ENCODE measurements at regions not wholly inside any gene's neighbourhood (a gene's known extent, or its start where the extent isn't known, plus 50 kb on each side); places are given as distances from the start of the nearest gene placed in this dataset.

DNA sequence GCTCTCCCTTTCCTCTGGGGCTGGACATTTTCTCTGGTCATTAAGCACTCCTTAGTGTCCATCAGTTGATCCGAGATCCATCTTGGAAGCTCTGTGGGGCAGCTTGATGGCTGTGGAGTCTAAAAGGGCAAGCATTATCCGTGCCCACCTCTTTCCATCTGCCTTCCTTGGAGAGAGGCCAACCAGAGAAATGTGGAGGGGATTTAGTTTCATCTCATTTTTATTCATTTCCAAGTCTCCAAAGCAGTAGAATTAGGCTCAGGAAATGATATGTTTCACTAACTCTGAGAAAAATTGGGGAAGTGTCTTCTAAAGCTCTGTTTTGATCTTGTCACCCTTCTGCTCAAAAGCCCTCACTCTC, 95.9 kb upstream of the KLHL25 start:
- no peak for DNase-seq

DNA sequence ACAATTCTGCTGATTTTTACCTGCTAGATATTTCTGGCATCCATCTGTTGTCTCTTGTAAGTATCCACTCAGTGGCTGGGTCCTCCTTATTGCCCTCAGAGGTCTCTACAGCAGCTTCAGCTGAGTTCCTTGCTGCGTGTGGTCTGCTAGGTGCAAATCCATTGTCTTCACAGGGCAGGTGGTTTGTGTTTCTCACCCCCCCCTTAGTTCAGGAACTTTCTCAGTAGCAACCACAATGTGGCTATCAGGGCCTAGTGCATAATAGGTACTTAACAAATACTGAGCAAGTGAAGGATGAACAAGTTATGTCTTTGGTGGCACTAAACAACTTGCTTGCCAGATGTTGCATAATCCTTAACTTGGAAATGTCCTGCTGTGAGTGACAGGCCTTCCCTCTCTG, 96.7 kb upstream of the KLHL25 start:
- no peak for DNase-seq

DNA sequence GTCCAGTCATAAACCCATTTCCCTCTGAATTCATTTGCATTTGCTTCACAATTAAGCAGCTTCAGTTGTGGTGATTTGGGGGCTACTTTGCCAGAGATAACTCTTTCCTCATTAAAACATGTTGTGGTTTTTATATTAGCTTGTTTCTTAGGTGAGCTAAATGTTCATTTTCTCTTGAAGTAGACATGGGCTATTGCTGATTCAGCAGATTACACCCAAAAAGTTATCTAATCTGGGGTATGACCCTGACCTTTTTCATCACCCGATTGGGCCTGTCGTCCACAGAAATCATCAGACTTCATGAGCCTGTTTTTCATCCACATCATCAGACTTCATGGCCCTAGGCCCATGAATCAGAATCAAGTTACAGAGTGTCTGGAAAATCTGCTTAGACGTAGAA, 97.5 kb upstream of the KLHL25 start:
- DNase-seq = no peak

DNA sequence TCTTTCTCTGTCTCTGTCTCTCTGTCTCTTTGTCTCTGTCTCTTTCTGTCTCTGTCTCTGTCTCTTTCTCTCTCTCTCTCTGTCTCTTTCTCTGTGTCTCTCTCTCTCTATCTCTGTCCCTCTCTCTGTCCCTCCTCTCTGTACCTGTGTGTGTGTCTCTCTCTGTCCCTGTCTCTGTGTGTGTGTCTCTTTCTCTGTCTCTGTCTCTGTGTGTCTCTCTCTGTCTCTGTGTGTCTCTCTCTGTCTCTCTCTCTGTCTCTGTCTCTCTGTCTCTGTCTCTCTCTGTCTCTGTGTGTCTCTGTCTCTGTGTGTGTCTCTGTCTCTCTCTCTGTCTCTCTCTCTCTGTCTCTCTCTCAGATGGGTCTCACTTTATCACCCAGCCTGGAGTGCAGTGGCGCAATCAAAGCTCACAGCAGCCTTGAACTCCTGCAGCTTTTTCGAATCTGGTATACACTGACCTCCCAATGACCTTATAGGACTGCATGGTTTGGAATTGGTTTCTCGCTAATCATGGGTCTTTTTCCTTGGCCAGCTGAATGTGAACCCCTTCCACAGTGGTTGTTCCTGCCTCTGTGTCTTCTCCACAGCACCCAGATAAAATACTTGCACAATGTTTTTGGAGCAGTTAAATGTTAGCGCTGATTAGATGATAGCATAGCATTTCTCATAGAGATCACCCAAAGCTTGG, 102.6 kb upstream of the KLHL25 start:
- peak; percentile 20 for DNase-seq

DNA sequence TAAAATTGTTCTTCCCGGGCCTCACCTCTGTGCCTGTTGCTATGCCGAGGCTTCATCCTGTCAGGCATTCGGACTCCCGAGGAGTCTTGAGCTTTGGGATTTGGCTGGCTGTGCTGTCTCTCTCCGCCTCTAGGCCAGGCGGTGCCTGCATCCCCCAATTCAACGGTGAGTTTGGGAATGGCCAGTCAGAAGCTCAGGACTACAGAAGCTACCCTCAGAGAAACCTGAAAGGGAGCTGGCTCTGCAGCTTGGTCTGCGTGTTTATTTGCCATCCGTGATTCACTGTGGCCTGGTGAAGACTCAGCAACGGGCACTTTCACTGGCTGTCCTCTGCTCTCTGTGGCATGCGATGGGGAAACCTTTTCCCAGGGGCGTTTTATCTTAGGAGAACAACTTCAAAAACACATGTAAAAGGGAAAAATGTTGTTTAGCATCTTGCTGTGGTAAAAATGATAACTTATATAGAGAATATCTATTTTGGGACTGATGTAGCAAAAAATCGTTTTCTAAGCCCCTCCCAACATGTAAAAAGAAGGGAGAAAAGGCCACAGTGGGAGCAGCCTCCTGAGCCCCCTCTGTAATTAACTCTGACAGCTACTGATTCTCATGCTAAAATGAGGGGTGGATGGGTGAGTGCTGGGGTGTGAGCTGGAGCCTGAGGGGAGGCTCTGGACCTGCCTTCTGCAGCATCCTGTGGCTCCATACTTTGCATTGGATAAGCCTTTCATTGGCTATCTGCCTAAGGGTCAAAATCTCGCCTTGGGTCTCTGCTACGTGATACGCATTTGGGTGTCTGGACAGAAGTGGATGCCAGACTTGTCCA, 103.4 kb upstream of the KLHL25 start:
- DNase-seq = peak; percentile 20

DNA sequence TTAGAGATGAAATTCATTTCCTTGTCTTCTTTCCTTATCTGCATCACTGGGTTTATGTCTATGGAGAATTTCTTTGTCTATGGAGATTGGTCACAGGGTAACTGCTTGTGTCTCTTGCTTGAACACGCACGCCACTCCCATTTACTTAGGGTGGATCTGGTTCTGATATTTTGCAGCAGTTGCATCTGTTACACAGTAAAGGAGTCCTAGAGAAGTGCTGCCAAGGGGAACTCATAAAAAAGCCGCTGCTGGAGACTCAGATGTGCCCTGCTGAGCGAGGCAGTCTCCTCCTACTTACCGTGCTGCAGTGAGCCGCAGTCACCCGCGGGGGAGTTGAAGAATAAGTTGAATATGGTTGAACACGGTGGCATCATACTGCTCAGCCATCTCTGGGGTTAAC, 105.2 kb upstream of the KLHL25 start:
- no peak for DNase-seq

DNA sequence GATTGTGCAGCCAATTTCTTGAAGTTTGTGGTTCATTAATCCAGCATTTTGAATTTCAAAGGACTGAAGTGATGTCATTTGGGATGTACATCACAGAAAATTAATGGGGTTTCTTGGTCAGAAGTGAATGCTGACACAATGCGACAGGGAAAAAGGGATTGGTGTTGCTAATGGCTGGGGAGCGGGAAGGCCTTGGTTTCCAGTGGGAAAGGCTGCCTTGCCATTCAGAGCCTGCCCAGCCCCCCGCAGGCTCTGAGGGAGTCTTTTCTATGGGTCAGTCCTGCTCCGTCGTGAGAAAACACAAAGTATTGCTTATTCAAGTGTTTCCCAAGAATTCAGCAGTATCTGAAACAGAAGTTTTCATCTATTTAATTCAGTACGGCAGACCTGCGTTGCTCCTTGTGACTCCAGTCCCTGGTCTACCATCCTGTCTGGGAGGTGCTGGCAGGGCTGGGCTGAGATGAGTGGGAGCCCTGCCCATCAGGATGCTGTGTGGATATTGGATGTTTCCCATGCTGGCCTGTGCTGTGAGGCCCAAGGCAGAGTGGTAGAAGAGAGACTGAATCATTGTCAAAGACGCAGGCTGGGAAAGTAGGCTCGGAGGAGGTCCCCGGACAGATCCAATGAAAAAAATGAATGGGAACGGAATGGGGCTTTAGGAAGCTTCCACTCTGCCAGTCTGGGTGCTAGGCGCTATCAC, 111.2 kb upstream of the KLHL25 start:
- DNase-seq = no peak

DNA sequence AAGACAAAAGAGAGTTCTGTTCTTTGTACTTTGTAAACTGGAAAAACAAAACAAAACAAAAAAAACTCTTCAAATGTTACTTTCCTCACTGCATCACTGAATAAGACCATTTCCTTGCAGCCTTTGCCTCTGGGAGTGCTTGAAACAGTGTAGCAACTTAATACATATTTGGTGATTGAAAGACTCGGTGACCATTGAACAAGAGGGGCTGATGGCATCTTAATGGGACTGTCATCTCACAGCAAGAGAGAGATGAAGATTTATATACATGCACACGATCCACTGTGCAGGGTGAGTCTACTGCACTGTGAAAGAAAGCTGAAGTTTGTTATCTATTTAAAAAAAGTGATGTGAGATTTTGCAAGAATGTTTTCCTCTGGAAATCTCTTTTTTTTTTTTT, 111.9 kb upstream of the KLHL25 start:
- DNase-seq = no peak

DNA sequence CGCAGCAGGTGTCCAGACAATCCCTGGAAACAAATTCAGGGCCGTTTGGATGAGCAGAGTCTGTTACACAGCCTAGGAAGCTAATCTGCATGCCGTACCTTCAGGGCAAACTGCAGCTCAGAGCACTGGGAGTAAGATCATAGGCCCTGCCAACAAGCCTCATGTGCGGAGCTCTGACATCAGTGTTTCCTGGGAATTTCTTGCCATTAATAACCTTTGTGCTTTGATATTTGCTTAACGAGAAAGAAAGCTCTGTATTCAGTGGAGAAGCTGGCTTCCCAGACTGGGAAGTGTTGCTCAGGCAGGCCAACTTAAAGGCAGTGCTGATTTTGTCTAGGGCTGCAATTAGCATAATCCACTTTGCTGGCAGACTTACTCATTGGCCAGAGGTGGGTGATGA, 116.1 kb upstream of the KLHL25 start:
- peak; percentile 45 for DNase-seq

DNA sequence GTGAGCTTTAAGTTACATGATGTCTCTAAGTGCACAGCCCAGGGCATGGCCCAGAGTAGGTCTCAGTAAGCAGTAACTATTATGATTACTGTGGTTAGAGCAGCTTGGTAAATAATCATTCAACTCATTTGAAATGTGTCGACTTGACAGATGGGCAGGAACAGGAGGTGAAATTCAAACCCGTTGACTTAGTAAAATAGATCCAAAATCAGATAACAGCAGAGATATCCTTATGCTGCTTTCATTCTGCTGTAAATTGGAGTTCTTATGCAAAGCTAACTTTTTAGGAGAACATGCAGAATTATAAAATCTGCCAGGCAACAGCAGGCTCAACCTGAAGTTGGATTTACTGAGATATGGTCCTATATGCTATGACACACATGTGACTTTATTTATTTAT, 118.7 kb upstream of the KLHL25 start:
- peak; percentile 37 for DNase-seq

DNA sequence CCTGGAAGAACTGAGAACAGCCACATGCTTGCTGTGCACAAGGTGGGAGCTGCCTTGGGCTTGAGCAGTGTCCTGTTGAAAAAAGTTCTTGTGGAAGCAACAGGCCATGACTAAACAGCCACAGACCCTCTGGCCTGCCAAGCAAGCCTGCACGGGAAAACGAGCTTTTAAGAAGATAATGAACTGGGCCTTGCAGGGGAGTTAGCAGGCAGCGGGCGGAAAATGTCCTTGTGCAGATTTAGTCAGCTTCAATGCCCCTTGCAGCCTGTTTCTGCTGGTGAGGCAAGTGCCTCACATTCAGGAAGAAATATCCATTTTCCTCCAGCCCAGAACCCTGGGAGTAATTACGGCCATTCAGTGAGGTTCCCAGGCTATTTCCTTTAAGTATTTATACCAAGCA, 126.2 kb upstream of the KLHL25 start:
- DNase-seq = no peak

DNA sequence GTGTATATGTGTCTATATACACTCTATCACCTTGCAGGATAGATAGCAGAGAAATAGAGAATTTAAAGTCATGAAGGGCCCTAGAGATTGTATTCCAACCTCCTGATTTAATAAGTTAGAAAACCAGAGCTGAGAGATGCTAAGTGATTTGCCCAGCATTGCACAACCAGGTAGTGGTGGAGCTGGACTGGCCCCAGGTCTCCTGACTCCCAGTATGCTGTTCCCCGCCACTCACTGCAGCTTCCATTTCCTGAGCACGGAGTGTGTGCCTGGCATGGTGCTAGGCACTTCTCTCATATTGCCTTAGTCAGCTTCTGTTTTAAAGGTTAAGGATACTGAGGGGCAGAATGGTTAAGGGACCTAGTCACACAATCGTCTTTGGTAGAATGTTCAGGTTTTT, 129.4 kb upstream of the KLHL25 start:
- DNase-seq = no peak

DNA sequence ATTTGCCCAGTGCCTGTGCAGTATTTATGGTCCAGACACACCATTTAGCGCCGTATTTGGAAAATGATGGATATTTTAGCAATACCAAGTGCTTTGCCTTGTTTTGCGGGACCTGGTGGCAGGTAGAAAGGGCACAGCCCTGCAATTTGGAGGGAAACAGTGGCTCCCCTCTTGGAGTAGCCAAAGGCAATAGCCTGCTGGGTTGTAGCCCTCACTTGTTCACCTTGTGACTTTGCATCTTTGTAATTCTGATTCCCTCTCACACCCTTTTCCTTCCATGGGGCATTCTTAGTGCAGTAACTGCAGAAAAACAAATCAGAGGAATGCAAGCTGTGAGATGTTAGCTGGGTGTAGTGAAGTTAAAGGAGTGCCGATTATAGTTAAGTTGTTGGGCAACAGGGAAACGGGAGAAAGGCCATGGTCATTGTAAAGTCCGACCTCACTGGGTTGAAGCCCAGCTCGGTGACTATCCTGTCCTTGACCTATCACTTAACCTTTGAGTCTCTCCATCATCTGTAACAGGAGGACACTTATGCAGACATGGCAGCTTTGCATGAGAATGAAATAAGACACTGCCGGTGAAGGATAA, 131.0 kb upstream of the KLHL25 start:
- no peak for DNase-seq

DNA sequence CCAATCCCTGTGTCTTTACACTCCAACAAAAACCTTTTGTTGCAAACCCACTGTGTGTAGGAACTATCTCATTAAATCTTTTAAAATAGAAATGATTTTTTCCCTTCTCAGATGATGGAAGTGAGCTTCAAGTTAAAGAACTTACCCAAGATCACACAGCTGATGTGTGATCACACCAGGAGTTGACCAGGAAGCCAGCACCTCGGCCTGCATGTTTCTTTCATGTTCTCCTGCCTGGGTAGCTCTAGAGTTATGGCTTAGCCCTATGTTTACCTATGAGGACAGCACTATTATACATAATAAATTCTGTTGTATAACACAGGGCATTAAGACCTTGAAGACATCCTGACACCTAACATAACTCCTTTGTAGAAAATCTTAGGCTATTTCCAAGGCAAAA, 132.1 kb upstream of the KLHL25 start:
- no peak for DNase-seq

DNA sequence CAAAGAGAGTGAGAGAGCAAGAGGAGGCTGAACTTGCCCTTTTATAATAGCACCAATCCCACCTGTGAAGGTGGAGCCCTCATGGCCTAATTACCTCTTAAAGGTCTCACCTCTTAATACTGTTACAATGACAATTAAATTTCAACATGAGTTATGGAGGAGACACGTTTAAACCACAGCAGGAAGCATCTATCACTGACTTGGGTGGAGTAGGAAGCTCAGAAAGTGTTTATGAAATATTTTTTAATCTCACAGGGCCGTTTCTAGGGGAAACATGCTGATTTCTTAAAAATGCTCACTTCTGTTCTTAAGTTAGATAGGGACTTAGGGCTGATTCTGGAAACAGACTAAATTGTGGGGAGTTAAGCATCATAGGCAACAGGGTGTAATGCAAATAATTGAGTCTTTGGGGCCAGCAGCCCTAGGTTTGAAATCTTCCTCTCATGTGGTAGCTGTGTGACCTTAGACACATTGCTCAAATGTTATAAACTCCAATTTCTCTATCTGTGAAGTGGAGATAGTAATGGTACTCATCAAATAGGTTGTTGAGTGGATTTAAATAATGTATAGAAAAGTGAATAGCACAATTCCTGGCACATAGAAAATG, 133.3 kb upstream of the KLHL25 start:
- no peak for DNase-seq

DNA sequence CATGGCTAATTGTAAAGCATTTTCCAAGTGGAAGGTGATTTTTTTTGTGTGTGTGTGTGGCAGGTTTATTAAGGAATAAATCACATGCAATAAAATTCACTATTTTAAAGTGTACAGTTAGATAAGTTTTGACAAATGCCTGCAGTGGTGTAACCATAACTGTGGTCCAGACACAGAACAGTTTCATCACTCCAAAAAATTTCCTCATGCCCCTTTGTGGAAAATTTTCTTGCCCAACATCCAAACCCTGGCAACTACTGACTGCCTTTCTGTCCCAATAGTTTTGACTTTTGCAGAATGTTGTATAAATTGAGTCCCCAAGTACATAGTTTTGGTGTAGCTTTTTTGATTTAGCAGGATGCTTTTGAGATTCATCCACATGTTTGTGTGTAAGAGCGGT, 135.1 kb upstream of the KLHL25 start:
- no peak for DNase-seq

DNA sequence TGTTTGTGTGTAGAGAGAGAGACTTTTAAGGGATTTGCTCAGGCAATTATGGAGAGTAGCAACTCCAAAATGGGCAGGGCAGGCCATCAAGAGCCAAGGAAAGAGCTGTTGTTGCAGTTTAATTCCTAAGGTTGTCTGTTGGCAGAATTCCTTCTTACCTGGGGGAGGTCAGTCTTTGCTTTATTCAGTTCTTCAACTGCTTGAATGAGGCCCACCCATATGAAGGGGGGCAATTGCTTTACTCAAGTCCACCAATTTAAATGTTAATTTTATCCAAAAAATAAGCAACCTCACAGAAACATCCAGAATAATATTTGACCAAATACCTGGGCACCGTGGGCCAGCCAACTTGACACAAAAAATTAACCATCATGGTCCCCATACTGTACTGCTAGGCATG, 137.7 kb upstream of the KLHL25 start:
- no peak for DNase-seq

DNA sequence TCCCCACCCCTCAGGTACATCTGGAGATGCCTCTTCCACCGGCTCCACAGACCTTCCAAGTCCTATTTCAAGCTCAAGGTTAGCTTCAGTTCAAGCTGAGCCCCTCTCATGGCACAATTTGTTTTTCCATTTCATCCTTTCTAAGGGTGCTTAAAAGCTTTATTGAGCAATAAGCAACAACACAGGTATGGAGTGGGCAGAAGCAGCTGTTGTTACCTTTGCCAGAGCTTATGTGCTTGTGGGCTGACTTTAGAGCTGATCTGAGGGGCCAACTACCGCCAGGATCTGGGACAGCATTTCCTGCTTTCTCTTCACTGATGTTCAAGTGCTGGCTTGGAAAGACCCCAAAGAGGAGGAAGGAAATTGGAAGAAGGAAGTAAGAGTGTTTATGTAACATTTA, 140.0 kb upstream of the KLHL25 start:
- DNase-seq = no peak

DNA sequence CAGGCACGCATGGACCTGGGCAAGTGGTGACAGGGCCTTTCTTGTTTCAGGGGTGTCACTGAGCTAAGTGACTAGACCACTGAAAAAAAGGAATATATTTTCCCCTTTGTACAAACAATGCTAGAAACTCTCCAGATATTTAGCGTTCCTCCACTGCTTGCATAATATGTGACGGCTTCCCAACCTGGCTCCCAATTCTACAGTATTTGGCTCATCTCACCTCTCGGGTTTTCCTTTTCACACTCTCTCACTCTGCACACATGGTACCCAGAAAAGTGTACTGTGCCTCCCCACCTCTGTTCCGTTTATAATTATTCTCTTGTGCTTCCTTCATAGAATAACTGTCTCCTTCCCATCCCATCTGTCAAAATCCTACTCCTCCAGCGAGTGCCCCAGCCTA, 140.5 kb upstream of the KLHL25 start:
- no peak for DNase-seq

DNA sequence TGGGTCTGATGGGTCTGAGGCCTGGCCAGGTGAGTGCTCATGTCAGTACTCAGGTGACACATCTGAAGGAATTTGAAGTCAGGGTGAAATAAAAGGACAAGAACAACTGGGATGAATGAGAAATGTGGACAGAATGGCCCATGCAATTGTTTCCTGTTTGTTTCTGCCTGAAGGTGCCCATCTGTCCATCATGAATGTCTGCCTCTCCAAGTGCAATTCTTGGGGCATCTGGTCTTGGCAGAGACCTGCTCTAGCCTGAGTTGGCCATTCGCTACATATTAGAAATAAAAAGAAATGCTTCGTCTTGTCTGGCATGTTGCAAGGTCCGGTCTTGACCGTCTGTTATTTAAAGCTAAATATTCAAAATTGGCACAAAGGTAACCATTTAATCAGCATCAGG, 142.0 kb upstream of the AGBL1 start:
- DNase-seq = no peak

DNA sequence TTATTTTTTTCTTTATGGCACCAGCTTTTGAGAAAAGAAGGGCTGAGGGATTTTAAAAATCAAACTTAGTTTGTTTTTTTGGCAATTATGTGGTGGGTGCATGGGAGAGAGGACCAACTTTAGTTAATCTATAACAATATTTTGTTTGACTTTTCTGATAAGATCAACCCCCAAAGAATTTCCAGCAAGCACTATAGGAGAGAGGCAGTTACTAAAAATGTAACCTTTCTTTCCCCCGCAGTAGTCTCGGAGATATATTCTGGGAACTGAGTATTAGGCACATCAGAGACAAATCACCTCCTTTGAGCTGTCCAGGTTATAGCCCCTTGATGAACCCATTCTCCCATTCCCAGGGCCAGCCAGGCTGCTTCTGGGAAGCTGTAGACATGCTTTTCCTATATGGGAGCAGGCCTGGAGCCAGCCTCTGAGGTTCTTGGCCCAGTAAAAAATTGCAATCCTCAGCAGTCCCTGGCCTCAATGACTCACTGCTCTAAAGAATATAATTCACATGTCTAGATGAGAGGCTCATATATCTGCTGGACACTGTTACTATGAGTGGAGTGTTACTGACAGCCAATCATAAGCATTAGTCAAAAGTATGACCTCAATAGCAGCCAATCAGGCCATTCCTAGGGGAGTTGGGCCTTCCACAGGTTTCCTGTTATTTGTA, 138.3 kb upstream of the AGBL1 start:
- no peak for DNase-seq

DNA sequence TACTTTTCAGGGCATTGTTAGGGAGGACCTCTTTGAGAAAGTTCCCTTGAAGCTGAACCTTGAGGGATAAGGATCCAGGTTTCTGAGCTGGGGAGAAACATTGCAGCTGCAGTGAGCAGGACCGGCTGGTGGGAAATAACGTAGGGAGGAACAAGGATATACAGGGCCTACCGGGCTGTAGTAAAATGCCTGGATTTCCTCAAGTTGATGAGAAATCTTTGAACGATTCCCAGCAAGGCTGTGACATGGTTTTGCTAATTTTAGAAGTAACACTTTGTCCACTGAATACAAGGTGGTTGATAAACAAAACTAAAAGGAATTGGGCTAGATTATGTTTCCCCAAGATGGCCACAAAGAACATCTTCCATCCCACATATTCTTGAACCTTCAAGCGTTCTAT, 137.0 kb upstream of the AGBL1 start:
- DNase-seq = no peak

DNA sequence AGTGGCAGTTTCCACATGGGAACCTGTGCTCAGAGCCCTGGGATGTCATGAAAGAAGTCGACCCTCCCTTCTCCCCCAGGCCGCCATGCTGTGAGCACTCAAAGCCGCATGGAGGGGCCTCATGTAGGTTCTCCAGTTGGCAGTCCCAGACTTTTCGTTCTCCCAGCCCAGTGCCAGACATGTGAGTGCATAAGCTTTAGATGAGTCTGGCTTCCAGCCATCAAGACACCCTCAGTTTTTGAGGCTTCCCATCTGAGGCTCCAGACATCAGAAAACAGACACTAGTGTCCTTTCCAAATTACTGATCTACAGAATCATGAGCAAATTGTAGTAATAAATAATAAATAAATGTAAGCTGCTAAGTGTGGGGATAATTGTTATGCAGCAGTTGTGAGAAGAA, 136.5 kb upstream of the AGBL1 start:
- DNase-seq = no peak
